ENCODE measurements at regions not wholly inside any gene's neighbourhood (a gene's known extent, or its start where the extent isn't known, plus 50 kb on each side); places are given as distances from the start of the nearest gene placed in this dataset.
"Not testable (repeated sequence)": the region's sequence is repeated elsewhere in the genome, so short reads cannot be mapped to it uniquely, and the experiment has no call there.

- no peak for FAIRE-seq
Measured at GRCh38 chr7:86006909-86007308, 636.8 kb upstream of the GRM3 start.

DNA sequence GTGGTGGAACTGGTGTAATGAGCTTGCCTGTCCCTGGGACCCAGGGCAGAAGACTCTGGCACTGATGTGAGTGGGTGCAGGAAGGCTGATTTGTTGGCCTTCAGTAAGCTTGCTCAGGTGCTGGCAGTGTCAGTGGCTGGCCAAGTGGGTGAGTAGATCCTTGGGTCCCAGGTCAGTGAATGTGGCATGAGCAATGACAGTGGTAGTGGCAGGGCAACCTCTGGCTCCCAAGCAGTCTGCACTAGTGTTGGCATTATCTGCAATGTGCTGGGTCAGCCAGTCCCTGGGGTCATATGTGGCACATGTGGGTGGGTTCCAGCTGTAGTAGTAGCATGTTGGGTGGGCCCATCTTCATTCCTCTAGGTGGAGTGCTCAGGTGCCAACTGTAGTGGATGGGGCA is 640.9 kb upstream of the GRM3 start:
- no peak for FAIRE-seq

DNA sequence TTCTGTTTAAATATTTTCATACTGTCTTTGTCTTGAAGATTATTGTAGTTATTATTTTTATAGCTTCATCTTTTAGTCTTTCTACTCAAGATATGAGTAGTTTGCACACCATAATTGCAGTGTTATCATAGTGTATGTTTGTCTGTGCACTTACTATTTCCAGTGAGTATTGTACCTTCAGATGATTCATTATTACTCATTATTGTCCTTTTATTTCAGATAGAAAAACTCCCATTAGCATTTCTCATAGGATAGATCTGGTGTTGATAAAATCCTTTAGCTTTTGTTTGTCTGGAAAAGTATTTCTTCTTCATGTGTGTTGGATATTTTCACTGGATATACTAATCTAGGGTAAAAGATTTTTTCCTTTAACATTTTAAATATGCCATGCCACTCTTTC is 646.2 kb upstream of the GRM3 start:
- no peak for FAIRE-seq

GRCh38 chr7:85995101-85995500 is 648.6 kb upstream of the GRM3 start:
- FAIRE-seq: no peak

GRCh38 chr7:85980740-85981139 is 663.0 kb upstream of the GRM3 start:
- FAIRE-seq: no peak

GRCh38 chr7:85974176-85974575 is 669.5 kb upstream of the GRM3 start:
- no peak for FAIRE-seq

- FAIRE-seq: no peak
Measured at GRCh38 chr7:85972504-85973141, 671.1 kb upstream of the GRM3 start.

GRCh38 chr7:85954961-85955360 is 688.7 kb upstream of the GRM3 start:
- no peak for FAIRE-seq

- FAIRE-seq: no peak
Measured at GRCh38 chr7:85950871-85951270, 692.8 kb upstream of the GRM3 start.

DNA sequence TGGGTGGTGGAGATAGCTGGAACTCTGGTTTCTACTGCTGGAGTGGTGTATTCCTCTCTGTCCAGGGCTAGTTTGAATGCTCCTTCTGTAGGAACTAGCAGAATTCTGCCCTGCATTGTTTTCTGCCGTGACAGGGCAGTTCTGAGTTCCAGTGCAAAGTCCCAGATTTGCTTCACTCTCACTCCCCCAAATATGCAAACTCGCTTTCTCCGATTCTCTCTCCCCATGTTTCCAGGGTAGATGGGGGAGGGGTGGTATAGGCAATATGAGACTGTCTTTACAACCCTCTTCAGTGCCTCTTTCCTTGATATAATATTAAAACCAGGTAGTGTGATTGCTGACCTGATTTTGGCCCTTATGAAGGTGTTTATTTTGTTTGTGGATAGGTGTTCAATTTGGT is 693.3 kb upstream of the GRM3 start:
- FAIRE-seq: no peak

- no peak for FAIRE-seq
Measured at GRCh38 chr7:85947767-85948166, 695.9 kb upstream of the GRM3 start.

DNA sequence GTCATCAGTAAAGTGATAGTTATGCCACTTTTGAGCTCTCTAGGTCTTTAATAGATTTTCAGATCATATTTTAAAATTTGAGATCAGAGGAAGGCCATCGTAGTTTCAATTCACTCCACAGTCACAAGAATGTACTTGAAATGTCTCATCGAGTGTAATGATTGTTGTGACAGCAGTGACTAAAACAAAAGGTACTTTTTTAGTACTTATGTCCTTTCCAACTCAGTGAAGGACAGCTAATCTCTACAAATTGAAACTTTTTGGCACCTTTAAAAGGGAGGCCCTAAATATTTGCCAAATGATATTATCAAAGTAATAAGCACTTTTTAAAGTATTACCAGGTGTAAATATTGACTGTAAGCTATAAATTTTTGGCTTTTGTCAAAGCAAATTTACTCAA is 702.9 kb upstream of the GRM3 start:
- FAIRE-seq: no peak

DNA sequence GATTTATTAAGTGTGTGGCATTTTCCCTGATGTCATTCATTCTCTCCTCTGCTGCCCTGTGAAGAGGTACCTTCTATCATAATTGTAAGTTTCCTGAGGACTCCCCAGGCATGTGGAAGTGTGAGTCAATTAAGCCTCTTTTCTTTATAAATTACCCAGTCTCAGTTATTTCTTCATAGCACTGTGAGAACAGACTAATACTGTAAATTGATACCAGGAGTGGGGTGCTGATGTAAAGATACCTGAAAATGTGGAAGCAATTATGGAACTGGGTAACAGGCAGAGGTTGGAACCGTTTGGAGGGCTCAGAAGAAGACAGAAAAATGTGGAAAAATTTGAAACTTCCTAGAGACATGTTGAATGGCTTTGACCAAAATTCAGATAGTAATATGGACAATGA is 711.8 kb upstream of the GRM3 start:
- no peak for FAIRE-seq

DNA sequence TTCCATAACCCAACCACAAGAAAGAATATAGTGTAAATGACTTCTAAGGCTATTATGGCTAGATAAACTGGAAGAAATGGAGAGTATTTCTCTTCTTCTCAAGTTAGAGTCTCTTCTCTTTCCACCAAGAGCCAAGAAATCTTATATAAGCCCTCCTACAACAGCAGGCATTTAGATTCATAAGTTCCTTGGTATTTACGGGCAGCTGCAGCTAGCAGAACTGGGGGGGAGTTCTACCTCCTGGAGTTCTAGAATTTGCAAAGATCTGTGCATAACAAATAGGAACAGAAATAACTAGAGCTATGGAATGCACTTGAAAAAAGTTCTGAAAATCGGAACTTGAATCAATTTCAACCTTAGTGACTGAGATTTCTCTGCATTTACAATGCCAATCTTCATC is 715.2 kb upstream of the GRM3 start:
- FAIRE-seq: no peak

DNA sequence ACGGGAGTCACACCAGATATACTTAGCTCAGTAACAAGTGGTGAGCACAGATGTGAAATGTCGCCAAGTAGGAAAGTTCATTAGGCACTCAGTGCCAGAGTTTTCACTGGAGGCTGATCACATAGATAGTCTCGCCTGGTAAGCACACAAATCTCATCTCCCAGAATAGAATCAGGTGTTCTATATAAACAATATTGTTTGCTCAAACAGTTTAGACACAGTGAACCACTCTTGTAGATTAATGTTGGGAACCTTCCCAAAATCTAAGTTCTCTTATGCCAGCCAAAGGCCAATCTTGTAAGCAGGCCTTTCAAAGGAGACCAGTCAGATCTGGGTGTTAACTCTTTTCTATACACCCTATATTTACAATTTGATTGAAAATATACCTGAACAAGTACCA is 716.5 kb upstream of the GRM3 start:
- no peak for FAIRE-seq

GRCh38 chr7:85924062-85924461 is 719.6 kb upstream of the GRM3 start:
- no peak for FAIRE-seq

- no peak for FAIRE-seq
Measured at GRCh38 chr7:85916016-85916415, 727.7 kb upstream of the GRM3 start.

DNA sequence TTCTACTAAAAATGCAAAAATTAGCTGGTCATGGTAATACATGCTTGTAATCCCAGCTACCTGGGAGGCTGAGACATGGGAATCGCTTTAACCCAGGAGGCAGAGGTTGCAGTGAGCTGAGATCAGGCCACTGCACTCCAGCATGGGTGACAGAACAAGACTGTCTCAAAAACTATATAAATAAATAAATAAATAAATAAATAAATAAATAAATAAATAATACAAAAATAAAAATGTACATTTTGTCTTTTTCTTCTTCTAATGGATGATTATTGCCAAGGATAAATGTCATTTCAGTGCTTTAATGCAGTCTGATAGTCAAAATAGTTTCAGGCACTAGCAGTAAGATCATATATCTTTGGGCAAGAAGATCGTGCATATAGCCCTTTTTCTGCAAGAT is 727.6 kb upstream of the SEMA3D start:
- no peak for FAIRE-seq

- no peak for FAIRE-seq
Measured at GRCh38 chr7:85908051-85908450, 721.2 kb upstream of the SEMA3D start.

- FAIRE-seq: no peak
Measured at GRCh38 chr7:85897967-85898366, 711.1 kb upstream of the SEMA3D start.

GRCh38 chr7:85896531-85896930 is 709.7 kb upstream of the SEMA3D start:
- no peak for FAIRE-seq

DNA sequence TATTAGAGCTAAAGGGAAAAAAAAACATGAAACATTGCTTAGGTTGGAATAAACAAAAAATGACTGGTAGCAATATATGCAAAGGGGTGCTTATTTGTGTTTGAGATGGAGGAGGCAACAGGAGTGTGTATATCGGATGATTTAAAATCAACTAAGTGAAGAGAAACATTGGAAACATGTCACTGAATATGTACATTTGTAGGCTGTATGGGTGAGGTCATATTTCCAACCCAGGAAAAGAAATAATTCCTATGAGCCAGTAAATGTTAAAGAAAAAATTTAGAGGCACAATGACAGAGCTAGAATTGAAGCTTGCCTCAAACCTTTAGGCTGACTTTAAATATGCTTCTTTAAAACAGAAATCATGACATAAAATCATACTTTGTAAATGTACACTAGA is 709.0 kb upstream of the SEMA3D start:
- no peak for FAIRE-seq

DNA sequence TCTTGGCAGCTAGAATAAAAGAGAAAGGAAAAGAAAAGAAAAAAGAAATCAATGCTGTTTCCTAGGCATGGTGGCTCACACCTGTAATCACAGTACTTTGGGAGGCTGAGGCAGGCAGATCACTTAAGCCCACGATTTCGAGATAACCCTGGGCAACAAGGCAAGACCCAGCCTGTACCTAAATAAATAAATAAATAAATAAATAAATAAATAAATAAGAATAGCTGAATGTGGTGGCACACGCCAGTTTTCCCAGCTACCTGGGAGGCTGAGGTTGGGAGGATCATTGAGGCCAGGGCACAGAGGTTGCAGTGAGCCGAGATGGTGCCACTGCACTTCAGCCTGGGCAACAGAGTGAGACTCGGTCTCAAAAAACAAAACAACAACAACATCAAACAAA is 705.0 kb upstream of the SEMA3D start:
- not testable (repeated sequence) for FAIRE-seq

DNA sequence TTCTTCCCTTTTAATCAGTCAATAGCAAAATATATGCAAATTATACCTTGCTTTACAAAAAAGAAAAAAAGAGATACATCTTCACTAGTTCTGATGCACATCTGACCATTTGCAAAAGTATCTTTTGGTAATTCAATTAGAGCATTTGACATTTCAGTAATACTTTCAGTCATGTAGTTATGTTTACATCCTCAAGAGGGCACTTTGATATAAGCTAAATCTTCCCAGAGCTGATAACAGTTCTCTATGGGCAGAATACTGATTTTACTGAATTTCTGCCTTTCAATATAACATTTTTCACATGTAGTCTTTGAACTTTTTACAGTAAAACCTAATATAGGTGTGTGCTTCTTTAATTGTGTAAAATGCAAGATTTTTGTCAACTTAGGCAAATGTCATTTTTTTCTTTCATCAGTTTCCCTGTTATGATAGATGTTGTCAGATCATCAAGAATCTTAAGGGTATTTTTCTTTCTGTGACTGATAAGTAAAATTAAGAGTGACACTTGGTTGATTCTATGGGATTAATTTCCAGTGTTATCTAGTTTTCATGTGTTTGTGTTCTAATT is 703.5 kb upstream of the SEMA3D start:
- FAIRE-seq: peak; percentile 85

DNA sequence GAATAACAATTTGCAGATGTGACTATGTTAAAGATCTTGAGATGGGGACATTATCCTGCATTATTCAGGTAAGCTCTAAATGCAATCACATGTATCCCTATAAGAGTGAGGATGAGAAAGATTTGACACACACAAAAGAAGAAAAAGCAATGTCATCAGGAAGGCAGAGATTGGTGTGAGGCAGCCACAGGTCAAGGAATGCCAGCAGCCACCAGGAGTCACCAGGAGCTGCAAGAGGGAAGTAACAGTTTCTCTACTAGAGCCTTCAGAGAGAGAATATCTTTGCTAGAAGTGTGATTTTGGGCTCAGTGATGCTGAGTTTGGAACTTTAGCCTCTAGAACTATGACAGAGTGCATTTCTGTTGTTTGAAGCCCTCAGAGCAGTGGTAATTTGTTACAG is 700.3 kb upstream of the SEMA3D start:
- FAIRE-seq: no peak

Data from endometrium (tissue), 2 donors.